ENCODE measurements at regions not wholly inside any gene's neighbourhood (a gene's known extent, or its start where the extent isn't known, plus 50 kb on each side); places are given as distances from the start of the nearest gene placed in this dataset.

DNA sequence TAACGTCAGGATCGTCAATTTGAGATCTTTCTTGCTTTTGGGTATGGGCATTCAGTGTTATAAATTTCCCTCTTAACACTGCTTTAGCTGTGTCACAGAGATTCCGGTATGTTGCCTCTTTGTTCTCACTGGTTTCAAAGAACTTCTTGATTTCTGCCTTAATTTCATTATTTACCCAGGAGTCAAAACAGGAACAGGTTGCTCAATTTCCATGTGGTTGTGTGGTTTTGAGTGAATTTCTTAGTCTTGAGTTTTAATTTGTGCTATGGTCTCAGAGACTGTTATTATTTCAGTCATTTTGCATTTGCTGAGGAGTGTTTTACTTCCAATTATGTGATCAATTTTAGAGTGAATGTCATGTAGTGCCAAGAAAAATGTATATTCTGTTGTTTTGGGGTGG, 153.1 kb downstream of the PCDH17 start:
- intact Hi-C loops (cut with DNase I), result no loop called here
- no peak for DNase-seq (ENCODE audit: missing footprints)
- ATAC-seq, result no peak

DNA sequence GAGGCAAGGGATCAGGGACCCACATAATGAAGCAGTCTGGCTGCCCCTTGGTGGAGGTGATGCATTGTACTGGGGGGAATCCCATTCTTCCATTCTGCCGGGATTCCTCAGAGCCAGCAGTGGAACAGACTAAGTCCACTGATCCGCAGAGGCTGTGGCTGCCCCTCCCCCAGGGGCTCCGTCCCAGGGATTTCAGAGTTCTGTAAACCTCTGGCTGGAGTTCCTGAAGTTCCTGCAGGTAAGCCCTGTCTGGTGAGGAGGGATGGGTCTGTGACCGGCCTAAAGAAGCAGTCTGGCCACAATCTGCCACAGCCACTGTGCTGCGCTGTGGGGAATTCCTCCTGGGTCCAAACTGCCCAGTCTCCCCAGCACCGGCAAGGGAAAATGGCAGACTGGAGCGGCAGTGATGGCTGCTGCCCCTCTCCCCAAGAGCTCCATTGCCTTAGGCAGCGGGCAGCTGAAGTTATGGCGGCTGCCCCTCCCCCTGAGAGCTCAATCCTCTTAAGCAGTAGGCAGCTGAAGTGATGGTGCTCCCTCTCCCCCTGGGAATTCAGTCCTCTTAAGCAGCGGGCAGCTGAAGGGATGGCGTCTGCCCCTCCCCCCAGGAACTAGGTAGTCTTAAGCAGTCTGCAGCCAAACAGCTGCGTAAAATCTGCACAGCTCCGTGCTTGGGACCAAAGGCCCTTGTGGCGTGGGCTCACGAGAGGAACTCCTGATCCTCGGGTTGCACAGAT, 155.7 kb downstream of the PCDH17 start:
- intact Hi-C loops (cut with DNase I), result no loop called here

DNA sequence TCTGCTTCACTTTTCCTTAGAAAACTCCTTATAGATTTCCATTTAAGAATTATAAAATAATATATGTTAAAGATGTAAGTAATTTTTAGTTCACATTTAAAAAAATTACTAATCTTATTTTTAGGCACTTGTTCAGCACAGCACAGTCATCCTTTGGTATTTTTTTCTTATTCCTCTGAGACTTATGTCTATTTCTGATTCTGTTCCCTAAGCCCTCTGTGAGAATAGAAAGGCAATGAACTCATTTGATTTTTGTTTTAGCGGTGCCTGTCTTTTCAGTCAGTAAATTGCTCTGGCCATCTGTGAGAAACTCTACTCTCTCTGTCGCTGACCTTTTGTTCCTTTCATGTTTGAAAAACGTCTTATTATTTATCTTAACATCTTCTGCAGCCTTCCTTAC, 168.1 kb downstream of the PCDH17 start:
- intact Hi-C loops (cut with DNase I), result loop anchor here (5.0 kb wide), 1 partner anchor 167 kb away; the partner anchor contains the start of gene PCDH17
- no peak for ATAC-seq

More for the DNA sequence above, 155.7 kb downstream of the PCDH17 start:
- ATAC-seq (no peak), DNase-seq (ENCODE audit: missing footprints) (no peak)

DNA sequence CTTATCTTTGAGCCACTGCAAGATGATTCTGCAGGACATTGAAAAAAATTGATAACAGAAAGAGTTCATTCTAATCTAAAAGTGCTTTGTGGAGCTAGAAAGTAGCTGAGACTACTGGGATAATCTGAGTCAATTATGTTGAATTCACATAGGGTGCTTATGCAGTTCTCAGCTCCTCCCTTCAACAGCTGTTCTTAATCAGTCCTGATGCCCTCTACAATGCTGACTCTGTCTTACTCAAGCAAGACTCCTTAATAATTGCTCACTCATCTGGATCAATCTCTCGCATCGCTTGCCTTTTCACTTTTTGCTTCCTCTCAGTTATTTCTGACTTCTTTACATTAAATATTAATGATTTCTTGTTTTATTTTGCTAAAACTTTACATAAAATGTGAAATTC, 182.1 kb downstream of the PCDH17 start:
- ATAC-seq (no peak), DNase-seq (ENCODE audit: missing footprints) (no peak)
- intact Hi-C loops (cut with DNase I), result no loop called here

More for the DNA sequence above, 168.1 kb downstream of the PCDH17 start:
- DNase-seq (ENCODE audit: missing footprints), result no peak

DNA sequence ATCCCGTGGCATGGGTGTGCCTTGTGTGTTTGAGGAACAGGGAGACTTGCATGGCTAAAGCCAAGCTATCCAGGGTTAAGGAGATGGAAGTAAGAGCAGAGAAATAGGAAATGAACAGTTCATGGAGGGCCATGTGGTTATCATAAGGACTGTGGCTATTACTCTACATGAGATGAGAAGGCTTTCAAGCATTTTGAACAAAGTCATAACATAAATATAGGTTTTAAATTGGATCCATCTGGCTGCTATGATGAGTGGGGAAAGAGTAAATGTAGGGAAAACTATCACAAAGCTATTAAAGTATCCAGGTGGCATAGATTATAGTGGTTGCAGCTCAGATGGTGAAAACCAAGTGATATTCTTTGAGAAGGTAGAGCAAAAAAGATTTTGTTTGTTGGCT, 184.1 kb downstream of the PCDH17 start:
- DNase-seq (ENCODE audit: missing footprints) (no peak), ATAC-seq (no peak)
- intact Hi-C loops (cut with DNase I), result no loop called here

DNA sequence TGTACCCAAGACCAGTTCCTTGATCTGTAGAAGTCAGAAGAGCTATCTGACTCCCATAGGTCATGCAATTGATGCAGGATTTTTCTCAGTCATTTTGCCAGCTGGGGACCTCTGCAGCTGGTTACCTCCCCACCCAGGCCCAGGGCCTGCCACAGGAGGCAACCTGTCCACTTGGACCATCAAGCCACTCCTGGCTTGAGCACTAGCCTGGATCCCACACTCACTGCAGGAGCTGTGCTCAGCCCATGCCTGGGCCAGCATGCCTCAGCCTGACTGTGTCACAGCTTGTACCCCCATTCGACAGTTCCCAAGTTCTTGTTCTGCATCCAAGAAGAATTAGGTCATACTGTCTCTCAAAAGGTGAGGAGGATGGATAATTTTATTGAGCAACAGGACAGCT, 189.4 kb downstream of the PCDH17 start:
- intact Hi-C loops (cut with DNase I), result no loop called here
- ATAC-seq (no peak), DNase-seq (ENCODE audit: missing footprints) (peak; percentile 61)

DNA sequence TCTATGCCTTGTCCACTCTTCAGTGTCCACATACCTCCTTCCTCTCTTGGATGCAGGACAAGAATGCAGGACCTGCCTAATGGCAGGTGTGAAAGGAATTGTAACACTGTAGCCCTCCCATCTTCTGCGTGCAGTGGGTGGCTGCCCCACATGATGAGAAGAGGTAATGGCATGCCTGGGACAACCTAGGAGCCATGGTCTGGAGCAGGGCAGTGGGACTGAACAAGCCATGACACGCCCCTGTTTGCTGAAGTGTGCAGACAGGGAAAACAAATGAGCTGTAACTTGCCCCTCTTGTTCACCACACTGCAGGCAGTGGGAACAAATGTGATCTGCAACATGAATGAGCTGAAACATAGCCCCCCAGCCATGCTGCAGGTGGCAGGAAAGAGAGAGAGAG, 192.2 kb downstream of the PCDH17 start:
- DNase-seq (ENCODE audit: missing footprints), result no peak
- no peak for ATAC-seq
- intact Hi-C loops (cut with DNase I), result no loop called here

DNA sequence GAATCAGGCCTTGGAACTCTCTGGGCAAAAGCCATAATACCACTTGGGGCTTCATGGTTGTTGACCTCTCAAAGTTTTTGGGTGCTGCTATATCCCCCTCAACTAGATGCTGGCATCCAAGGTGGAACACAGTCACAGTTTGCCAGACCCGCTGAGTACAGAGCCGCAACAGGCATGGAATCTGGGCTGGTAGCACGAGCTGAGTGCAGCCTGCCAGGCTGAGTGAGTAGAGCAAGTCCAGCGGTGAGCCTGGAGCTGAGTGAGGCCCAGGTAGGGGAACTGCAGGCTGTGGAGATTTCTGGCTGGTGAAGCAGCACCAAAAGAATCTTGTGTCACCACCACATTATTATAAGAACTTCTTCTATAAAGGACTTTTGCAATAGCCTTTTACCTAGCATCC, 192.6 kb downstream of the PCDH17 start:
- intact Hi-C loops (cut with DNase I), result no loop called here
- DNase-seq (ENCODE audit: missing footprints), result peak; percentile 31
- peak; percentile 76 for ATAC-seq

DNA sequence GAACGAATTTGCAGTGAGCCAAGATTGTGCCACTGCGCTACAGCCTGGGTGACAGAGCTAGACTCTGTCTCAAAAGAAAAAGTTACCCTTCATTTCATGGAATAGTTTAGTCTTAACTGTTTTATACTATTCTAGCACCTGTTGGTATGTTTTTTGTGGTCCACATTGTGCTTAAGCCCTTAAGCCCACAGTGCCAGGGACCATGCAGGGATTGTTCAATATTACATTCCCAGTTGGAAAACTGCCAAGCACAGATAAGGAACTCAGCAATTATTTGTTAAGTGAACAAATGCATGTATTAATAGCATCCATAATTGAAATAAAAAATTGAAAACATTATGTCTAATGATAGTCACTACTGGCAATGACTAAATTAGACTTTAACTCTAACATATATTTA, 193.5 kb downstream of the PCDH17 start:
- DNase-seq (ENCODE audit: missing footprints), result no peak
- intact Hi-C loops (cut with DNase I), result no loop called here
- ATAC-seq, result no peak

DNA sequence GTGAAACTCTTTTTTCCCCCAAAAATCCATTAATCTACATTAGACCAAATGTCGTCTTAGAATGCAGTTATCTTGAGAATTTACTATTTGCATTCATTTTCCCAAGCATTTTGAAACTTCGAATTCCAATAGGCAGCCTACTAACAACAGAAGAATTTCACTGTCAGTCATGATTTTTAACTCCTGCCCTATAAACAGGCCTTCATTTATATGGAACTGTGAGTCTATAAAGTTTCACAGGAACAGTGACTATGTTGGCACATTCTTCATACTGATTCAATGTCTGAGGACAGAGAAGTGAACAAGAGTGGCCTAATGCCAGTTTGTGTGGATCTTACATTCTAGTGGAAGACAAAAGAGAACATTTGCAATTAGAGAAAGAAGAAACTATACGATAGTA, 198.0 kb downstream of the PCDH17 start:
- ATAC-seq, result no peak
- intact Hi-C loops (cut with DNase I), result no loop called here
- DNase-seq (ENCODE audit: missing footprints), result no peak

DNA sequence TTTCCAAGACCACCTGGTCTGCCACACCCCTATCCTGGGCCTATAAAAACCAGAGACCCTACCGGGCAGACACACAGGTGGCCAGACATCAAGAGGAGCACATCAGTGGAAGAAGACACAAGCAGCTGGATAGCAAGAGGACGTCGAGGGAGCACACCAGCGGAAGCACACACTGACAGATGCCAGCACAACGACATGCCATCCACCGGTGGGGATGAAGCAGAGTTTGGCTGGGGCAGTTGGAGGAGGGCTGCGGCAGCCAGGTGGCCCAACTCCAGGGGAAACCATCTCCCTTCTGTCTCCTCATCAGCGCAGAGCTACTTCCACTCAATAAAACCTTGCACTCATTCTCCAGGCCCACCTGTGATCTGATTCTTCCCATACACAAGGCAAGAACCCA, 200.6 kb downstream of the PCDH17 start:
- intact Hi-C loops (cut with DNase I), result no loop called here
- DNase-seq (ENCODE audit: missing footprints), result peak; percentile 43
- no peak for ATAC-seq

DNA sequence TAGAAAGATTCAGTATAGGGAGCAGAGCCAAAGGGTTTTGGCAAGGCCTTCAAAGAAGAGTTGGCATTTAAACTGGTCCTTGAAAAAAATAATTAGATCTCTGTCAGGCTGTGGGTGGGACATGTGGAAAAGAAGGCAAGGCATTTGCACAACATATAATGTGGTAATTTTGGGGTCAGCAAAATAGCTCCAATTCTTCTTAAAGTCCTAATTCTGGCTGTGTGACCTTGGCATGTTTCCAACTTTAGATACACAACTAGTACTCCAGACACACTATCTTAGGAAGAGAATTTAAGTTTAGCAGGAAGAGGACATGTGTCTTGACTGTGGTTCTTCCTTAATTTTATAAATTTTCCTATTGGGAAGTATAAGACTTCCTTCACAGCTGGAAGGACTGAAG, 206.3 kb downstream of the PCDH17 start:
- ATAC-seq (no peak), DNase-seq (ENCODE audit: missing footprints) (no peak)

DNA sequence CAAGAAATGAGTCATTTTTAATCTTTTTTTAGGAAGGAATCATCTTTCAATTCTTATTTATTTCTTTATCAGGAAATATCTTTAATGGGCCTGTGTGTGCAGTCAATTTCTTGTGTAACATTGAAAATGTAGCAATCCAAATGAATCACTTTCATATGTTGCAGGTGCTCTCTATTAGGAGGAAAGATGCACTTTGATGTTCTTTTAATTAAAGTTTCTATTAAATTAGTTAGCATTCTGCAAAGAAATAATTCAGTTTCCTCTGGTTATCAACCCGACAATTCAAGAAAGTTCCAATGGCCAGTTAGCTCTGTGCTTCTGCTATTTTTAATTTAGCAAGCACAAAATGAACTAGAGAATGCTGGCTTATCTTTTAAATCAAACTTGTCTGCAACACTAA, 212.0 kb downstream of the PCDH17 start:
- DNase-seq (ENCODE audit: missing footprints) (no peak), ATAC-seq (no peak)
- intact Hi-C loops (cut with DNase I), result no loop called here

More for the DNA sequence above, 206.3 kb downstream of the PCDH17 start:
- intact Hi-C loops (cut with DNase I), result no loop called here

DNA sequence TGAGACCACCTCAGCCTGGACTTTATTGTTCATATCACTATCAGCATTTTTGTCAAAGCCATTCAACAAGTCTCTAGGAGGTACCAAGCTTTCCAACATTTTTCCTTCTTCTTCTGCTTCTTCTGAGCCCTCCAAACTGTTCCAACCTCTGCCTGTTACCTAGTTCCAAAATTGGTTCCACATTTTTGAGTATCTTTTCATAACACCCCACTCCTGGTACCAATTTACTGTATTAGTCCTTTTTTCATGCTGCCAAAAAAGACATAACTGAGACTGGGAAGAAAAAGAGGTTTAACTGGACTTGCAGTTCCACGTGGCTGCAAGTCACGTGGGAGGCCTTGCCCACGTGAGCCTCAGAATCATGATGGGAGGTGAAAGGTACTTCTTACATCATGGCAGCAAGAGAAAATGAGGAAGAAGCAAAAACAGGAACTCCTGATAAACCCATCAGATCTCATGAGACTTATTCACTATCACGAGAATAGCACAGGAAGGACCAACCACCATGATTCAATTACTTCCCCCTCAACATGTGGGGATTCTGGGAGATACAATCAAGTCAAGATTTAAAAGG, 215.1 kb downstream of the PCDH17 start:
- DNase-seq (ENCODE audit: missing footprints) (no peak), ATAC-seq (no peak)
- intact Hi-C loops (cut with DNase I), result no loop called here

DNA sequence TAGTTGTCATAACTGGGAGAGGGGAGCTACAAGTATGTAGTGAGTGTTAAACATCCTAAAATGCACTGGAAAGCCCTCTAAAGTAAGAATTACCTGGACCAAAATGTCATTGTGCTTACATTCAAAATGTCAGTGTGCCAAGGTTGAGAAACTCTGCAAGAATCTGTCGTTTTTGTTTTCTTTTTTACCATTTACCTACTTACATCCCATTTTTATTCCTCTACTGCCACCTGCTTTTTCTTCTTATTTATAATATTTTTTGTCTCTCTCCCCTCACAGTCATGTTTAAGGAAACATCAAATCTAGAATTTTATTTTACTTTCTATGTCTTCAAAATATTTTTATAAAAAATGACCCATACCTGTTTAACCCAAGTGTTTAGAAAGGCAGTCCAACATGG, 226.4 kb downstream of the PCDH17 start:
- DNase-seq (ENCODE audit: missing footprints) (no peak), ATAC-seq (no peak)
- intact Hi-C loops (cut with DNase I), result loop anchor here (2.0 kb wide), 1 partner anchor 233 kb away; no protein-coding TSS in a partner anchor

DNA sequence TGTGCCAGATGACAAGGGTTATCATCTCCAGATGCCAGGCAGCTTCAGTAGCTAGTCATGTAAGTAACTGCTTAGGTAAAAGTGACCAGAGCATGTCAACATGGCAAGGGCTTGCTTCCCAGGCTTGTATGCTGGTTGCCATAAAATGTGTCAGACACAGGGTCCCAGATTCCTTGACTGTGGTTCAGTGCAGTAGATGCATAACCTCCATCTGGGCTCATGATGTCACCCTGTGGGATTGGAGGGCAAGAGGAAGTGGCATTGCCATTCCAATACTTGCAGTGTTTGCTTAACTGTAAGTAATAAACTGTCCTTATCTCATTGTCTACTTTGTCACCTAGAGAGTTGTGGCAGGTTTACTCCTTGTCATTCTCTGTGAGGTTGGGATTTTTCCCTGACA, 226.8 kb downstream of the PCDH17 start:
- ATAC-seq, result no peak
- intact Hi-C loops (cut with DNase I), result no loop called here

DNA sequence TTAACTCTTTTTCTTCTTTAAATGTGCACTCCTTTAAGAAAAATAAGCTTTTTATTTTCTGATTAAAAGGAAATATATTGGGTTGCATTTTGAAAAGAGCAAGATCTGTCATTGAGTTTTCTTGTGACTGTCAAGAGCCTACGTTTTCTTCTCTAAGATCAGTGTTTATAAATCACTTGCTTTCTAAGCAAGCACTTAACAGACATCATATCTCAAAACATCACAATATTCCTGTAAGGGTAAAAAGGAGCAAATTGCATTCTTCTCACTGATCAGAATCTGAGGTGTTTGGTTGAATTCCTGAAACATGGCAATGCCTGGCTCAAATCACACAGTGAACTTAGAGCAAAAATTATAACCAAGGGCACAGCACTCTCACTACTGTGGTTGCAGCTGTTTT, 231.3 kb downstream of the PCDH17 start:
- ATAC-seq, result no peak
- no peak for DNase-seq (ENCODE audit: missing footprints)
- intact Hi-C loops (cut with DNase I), result no loop called here

More for the DNA sequence above, 226.8 kb downstream of the PCDH17 start:
- no peak for DNase-seq (ENCODE audit: missing footprints)

DNA sequence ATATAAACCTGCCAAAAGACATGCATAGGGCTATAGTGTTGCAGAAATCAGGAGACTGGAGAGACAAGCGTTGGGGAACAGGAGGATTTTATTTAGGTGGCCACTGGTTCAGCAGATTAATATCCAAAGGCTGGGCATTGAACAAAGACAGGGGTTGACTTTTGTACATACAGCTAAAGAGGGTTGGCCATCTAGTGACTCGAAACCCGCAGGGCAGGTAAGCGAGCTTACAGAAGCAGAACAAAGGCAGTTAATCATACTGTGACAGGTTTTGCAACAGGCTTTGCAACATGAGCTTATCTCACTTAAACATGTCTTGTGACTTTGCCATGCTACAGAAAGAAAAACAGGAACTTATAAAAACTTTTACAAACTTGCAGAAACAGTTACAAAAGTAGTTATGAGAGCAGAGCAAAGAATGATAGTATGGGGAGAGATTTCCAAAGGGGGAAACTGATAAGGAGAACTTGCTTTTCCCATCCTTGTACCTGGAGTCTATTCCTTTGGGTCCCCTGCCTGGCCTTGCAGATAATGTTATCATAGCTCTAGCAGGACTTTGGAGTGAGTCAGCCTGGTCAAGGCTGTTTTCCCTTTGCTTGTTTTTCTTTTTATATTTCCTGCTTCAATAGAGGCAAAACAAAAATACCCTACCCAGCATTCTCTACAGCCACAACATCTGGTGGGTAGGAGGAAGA, 234.2 kb downstream of the PCDH17 start:
- no peak for ATAC-seq
- intact Hi-C loops (cut with DNase I), result no loop called here
- DNase-seq (ENCODE audit: missing footprints), result no peak

DNA sequence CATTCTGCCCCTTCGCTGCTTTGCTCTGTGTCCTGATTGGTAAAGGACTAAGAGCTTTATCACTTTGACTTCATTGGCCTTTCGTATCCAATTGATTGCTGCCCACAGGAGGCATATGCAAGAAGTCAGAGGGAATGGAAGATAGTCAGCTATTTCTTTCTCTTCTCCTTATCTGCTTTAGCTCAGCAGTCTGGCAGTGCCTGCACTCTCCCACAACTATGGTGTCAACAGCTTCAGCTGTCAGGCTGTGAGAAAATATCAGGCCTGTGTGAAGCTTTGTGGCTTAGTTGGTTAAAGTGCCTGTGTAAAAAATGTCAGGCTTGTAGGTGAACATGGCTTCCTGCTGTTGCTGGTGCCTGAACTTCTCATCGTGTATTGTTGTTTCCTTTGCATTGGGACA, 243.0 kb downstream of the PCDH17 start:
- peak; percentile 32 for DNase-seq (ENCODE audit: missing footprints)

DNA sequence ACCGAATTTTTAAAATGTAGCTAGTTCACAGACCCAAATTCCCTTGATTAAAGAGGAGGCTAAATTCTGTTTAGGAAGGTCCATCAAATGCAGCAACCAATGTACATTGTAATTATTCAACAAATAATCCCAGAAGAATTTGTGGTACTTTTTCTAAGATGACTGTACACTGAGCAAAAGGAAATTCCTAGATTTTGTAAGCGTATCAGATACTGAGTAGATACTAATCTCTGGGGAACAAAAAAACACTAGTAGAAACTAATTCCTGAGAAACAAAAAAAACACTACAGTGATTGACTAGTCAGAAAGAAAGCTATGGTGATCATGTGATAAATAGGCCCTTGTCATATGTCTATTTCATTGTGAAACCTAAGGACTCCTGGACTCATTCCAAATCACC, 246.1 kb downstream of the PCDH17 start:
- no peak for DNase-seq (ENCODE audit: missing footprints)
- ATAC-seq, result no peak
- intact Hi-C loops (cut with DNase I), result no loop called here

More for the DNA sequence above, 243.0 kb downstream of the PCDH17 start:
- peak; percentile 89 for ATAC-seq
- intact Hi-C loops (cut with DNase I), result no loop called here
